GM12878 (cell line): ENCODE measurements at regions not wholly inside any gene's neighbourhood (a gene's known extent, or its start where the extent isn't known, plus 50 kb on each side); places are given as distances from the start of the nearest gene placed in this dataset.

ENCODE experiments used
- ATAC-seq: fragments of 200-7000 bp; cut with Tn5 transposase; 3 replicates; pipeline ENCODE4 v1.9.1; 2020; ENCODE audit warnings: mild to moderate bottlenecking, moderate library complexity
- BruUV-seq: library from RNA; stranded (reverse); fragments of 400-500 nt; replicated peaks from 2 replicates; lab custom pipeline; 2021; lab: Mats Ljungman, UMichigan
- CTCF ChIA-PET: fragments of 300-600 bp; sonication (Branson Sonifier 250); formaldehyde crosslinking; extraction: SDS; loops from one replicate; lab custom pipeline; 2021; ENCODE audit warnings: inconsistent platforms; lab: Yijun Ruan, JAX
- POLR2A ChIA-PET: fragments of 350-600 bp; formaldehyde crosslinking; extraction: SDS; loops from one replicate; lab custom pipeline; 2021; ENCODE audit warnings: inconsistent platforms; lab: Charles Lee
- RAD21 ChIA-PET: fragments of 300-600 bp; sonication (Branson Sonifier 250); formaldehyde crosslinking; loops from one replicate; lab custom pipeline; 2023; ENCODE audit warnings: antibody characterized with exemption; ENCODE audit not compliant: unreplicated experiment; lab: Charles Lee
- SMC1A ChIA-PET: fragments of 300-600 bp; sonication (Branson Sonifier 250); formaldehyde crosslinking; loops from one replicate; lab custom pipeline; 2023; ENCODE audit not compliant: unreplicated experiment, uncharacterized antibody; lab: Charles Lee
- DNase-seq: peaks from one replicate; pipeline ENCODE4 v3.0.0-alpha.2; 2011; ENCODE audit warnings: low read depth, low spot score
- FAIRE-seq: peaks from 3 replicates; lab custom pipeline; 2011; peaks lifted over from hg19 to GRCh38; lab: Jason Lieb, UNC
- H2AFZ ChIP-seq: 2 replicates; pipeline ENCODE4 v1.6.0; 2011; ENCODE audit warnings: low read depth, low read length, control low read depth; ENCODE audit not compliant: control insufficient read depth
- H3K27ac ChIP-seq: 2 replicates; pipeline ENCODE4 v1.5.1; 2011; ENCODE audit warnings: control low read depth; ENCODE audit not compliant: control insufficient read depth, insufficient read depth
- H3K27me3 ChIP-seq, 2 experiments: replicated peaks in 1 of 2; 2 replicates each; pipeline versions ENCODE4 v1.6.0 to v1.6.1; 2011; ENCODE audit warnings: low read length in 1 of 2; ENCODE audit not compliant: control insufficient read depth in 2 of 2, insufficient read depth in 2 of 2
- H3K36me3 ChIP-seq, 2 experiments: 2 replicates each; pipeline ENCODE4 v1.5.1; 2011; ENCODE audit warnings: low read length in 1 of 2; ENCODE audit not compliant: control insufficient read depth in 2 of 2, insufficient read depth in 2 of 2
- H3K4me1 ChIP-seq: 2 replicates; pipeline ENCODE4 v1.6.1; 2011; ENCODE audit warnings: mild to moderate bottlenecking, low read length, moderate library complexity, mixed read lengths; ENCODE audit not compliant: control insufficient read depth, insufficient read depth
- H3K4me2 ChIP-seq: 2 replicates; pipeline ENCODE4 v1.6.0; 2011; ENCODE audit warnings: control low read depth; ENCODE audit not compliant: control insufficient read depth, insufficient read depth
- H3K4me3 ChIP-seq: fragments of 200-600 bp; sonication (generic); 2 replicates; pipeline ENCODE4 v1.5.1; 2016
- H3K79me2 ChIP-seq: 2 replicates; pipeline ENCODE4 v1.6.0; 2011; ENCODE audit warnings: low read length; ENCODE audit not compliant: control insufficient read depth, insufficient read depth
- H3K9ac ChIP-seq: 2 replicates; pipeline ENCODE4 v1.8.0; 2011; ENCODE audit warnings: low read length, control low read depth, mixed read lengths; ENCODE audit not compliant: control insufficient read depth, insufficient read depth
- H3K9me3 ChIP-seq: replicated peaks from 3 replicates; pipeline ENCODE4 v1.5.1; 2011; ENCODE audit warnings: mild to moderate bottlenecking, low read length; ENCODE audit not compliant: control insufficient read depth, insufficient read depth
- H4K20me1 ChIP-seq: 2 replicates; pipeline ENCODE4 v1.6.0; 2011; ENCODE audit not compliant: control insufficient read depth, insufficient read depth
- DPF2 ChIP-seq: fragments of 450-650 bp; IDR thresholded peaks from 2 replicates; pipeline ENCODE4 v1.6.1; 2017; ENCODE audit warnings: mild to moderate bottlenecking
- KAT2A ChIP-seq: conservative IDR thresholded peaks from 2 replicates; pipeline ENCODE4 v1.6.1; 2011; ENCODE audit warnings: low read depth, low read length; ENCODE audit not compliant: control insufficient read depth
- STAT3 ChIP-seq: IDR thresholded peaks from 2 replicates; pipeline ENCODE4 v1.6.1; 2011; ENCODE audit warnings: low read depth, low read length, improper control_type of control experiment
- YY1 ChIP-seq: IDR thresholded peaks from 2 replicates; pipeline ENCODE4 v1.6.1; 2011; ENCODE audit warnings: low read depth, mild to moderate bottlenecking, low read length
- WGBS: methylation state at CpG from one replicate; pipeline ENCODE4 v1.1.6; 2016; ENCODE audit warnings: low lambda C conversion rate; ENCODE audit not compliant: insufficient replicate concordance, insufficient coverage; ENCODE audit errors: missing lambda C conversion rate; 5-methylcytosine and 5-hydroxymethylcytosine counted together
- in situ Hi-C: fragments of 300-500 bp; cut with MboI; formaldehyde crosslinking; loops from 9 replicates; pipeline ENCODE4 v1.14.3; 2018; ENCODE audit warnings: mixed read lengths
- intact Hi-C: fragments of 100-400 bp; cut with micrococcal nuclease; formaldehyde crosslinking; loops from one replicate; pipeline ENCODE4 v1.14.2; 2022; ENCODE audit not compliant: unreplicated experiment
- TF ChIP-seq, protein P1 (sequence below), 3 experiments: IDR thresholded peaks in 2 of 3; conservative IDR thresholded peaks in 1 of 3; 2 replicates each; pipeline ENCODE4 v1.5.1; 2011; ENCODE audit warnings: low read depth in 3 of 3, low read length in 3 of 3, mild to moderate bottlenecking in 3 of 3, control low read depth in 2 of 3, moderate library complexity in 2 of 3, inconsistent platforms in 1 of 3, mixed read lengths in 1 of 3; ENCODE audit not compliant: control insufficient read depth in 2 of 3, insufficient read depth in 1 of 3; ENCODE audit errors: extremely low read depth in 1 of 3

DNA sequence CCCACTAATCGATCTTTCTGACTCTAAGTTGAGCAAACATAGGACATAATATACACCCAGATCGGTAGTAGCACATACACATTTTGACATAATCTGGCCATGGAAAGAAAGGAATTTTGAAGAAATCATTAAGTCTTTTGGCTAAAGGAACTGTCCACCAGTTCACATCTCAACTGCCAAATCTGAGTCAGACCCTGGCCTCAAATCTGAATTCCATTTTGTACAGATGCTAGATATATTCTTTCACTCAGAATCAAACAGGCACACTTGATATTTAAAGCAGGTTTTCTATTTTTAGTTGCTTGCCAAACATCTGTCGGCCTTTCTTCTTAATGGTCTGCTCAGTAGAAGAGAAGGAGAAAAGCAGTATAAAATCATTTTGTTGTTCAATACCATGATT lies 281.8 kb downstream of the BARHL2 start:
- Histone ChIP-seq H3K9ac (no peak overlapping the region), H2AFZ (no peak overlapping the region), H3K36me3 (no peaks in the 10 kb centered on the region), H3K4me2 (no peak overlapping the region), H3K27ac (no peak overlapping the region), H3K4me1 (no peaks in the 10 kb centered on the region), H3K9me3 (no peaks in the 10 kb centered on the region), H3K79me2 (no peaks in the 10 kb centered on the region), H3K4me3 (no peak overlapping the region), H4K20me1 (no peaks in the 10 kb centered on the region), H3K27me3 (no peaks in the 10 kb centered on the region)
- DNase-seq (no peak), ATAC-seq (no peak), FAIRE-seq (no peak)
- intact Hi-C loops = no loop called here
- in situ Hi-C loops = no loop called here
- RAD21 ChIA-PET = interaction anchor here (1.1 to 1.8 kb wide), 5 partner anchors 31 to 286 kb away, joined by 3 to 6 read pairs (median 5); no protein-coding TSS in a partner anchor
- CTCF ChIA-PET = interaction anchor here (0.6 to 2.2 kb wide), 13 partner anchors 14 to 730 kb away, joined by 3 to 10 read pairs (median 3); no protein-coding TSS in a partner anchor
- SMC1A ChIA-PET = interaction anchor here (0.9 to 3.4 kb wide), 12 partner anchors 14 to 302 kb away, joined by 3 to 29 read pairs (median 6); no protein-coding TSS in a partner anchor
- TF ChIP-seq STAT3 (no peak), DPF2 (no peak)
- no TSS peak for BruUV-seq
- POLR2A ChIA-PET = no interaction called here
- 0% methylated on average over 3 of the region's 3 CpGs for WGBS

DNA sequence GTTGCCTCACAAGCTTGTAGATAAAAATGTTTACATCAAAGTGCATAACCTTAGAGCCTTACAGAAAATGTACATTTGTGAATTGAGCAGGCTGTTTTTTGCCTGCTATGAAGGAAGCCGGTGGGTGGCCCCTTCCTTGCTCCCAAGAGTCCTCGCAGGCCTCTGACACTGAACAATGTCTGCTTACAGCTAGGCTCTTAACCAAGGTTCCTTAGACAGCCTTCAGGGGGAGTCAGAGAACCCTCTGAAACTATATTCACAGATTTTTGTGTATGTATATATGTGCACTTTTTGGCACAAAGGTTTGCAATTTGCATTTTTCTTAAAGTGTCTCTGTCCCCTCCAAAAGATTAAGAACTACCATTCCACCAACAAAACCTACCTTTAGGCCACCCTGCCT lies 282.6 kb downstream of the BARHL2 start:
- POLR2A ChIA-PET = interaction anchor here (0.5 kb wide), 1 partner anchor 849 kb away, joined by 3 read pairs; no protein-coding TSS in a partner anchor
- Histone ChIP-seq H3K4me3 (no peak overlapping the region), H3K27me3 (no peaks in the 10 kb centered on the region), H4K20me1 (no peaks in the 10 kb centered on the region), H3K27ac (no peak overlapping the region), H3K79me2 (no peaks in the 10 kb centered on the region), H3K9ac (no peak overlapping the region), H3K4me1 (no peaks in the 10 kb centered on the region), H2AFZ (no peak overlapping the region), H3K4me2 (no peak overlapping the region), H3K9me3 (no peaks in the 10 kb centered on the region), H3K36me3 (no peaks in the 10 kb centered on the region)
- in situ Hi-C loops (no loop called here), intact Hi-C loops (no loop called here)
- FAIRE-seq (no peak), DNase-seq (no peak), ATAC-seq (peak; percentile 84)
- 0% methylated on average over 2 of the region's 2 CpGs for WGBS
- SMC1A ChIA-PET = interaction anchor here (0.7 to 3.4 kb wide), 23 partner anchors 12 to 301 kb away, joined by 3 to 29 read pairs (median 4); no protein-coding TSS in a partner anchor
- BruUV-seq = no TSS peak
- RAD21 ChIA-PET = interaction anchor here (0.7 to 1.8 kb wide), 11 partner anchors 30 to 287 kb away, joined by 3 to 6 read pairs (median 4); no protein-coding TSS in a partner anchor
- TF ChIP-seq YY1 (0 out of 2 replicates have a peak, but pooled peaks have one; percentile 35), KAT2A (no peak)
- TF ChIP-seq, protein P1, sequence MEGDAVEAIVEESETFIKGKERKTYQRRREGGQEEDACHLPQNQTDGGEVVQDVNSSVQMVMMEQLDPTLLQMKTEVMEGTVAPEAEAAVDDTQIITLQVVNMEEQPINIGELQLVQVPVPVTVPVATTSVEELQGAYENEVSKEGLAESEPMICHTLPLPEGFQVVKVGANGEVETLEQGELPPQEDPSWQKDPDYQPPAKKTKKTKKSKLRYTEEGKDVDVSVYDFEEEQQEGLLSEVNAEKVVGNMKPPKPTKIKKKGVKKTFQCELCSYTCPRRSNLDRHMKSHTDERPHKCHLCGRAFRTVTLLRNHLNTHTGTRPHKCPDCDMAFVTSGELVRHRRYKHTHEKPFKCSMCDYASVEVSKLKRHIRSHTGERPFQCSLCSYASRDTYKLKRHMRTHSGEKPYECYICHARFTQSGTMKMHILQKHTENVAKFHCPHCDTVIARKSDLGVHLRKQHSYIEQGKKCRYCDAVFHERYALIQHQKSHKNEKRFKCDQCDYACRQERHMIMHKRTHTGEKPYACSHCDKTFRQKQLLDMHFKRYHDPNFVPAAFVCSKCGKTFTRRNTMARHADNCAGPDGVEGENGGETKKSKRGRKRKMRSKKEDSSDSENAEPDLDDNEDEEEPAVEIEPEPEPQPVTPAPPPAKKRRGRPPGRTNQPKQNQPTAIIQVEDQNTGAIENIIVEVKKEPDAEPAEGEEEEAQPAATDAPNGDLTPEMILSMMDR (IDR thresholded peaks at IDR 0.05 in 2 of 3, conservative IDR thresholded peaks at IDR 0.05 in 1 of 3; ENCODE audit: control insufficient read depth in 2 of 3, extremely low read depth in 1 of 3, insufficient read depth in 1 of 3, low read depth in 3 of 3, low read length in 3 of 3) = peak in 2 of 3 experiments; percentile 11 to 21; a peak in 2 of 6 replicates
- CTCF ChIA-PET = interaction anchor here (0.7 to 2.2 kb wide), 21 partner anchors 10 to 731 kb away, joined by 3 to 10 read pairs (median 3); no protein-coding TSS in a partner anchor
